ENCODE measurements at regions not wholly inside any gene's neighbourhood (a gene's known extent, or its start where the extent isn't known, plus 50 kb on each side); places are given as distances from the start of the nearest gene placed in this dataset.

DNA sequence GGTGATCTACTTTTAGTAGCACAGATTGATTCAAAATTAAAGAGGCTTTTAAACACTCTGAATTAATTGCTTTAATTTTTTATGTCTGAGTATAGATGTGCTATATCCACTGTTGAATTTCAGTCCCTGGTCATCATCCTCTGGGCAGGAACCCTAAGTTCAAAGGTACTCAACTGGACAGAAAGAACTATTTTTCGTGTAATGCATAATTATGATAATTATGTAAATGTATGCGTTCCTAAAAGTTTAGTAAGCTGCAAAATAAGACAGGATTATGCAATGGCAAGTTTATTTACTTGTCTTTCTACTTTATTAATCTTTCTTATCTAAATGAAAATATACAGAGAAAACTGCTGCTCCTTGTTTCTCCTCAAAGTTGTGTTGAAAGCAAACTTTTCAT lies 690.1 kb upstream of the MAN1A1 start:
- TF ChIP-seq, protein P1, sequence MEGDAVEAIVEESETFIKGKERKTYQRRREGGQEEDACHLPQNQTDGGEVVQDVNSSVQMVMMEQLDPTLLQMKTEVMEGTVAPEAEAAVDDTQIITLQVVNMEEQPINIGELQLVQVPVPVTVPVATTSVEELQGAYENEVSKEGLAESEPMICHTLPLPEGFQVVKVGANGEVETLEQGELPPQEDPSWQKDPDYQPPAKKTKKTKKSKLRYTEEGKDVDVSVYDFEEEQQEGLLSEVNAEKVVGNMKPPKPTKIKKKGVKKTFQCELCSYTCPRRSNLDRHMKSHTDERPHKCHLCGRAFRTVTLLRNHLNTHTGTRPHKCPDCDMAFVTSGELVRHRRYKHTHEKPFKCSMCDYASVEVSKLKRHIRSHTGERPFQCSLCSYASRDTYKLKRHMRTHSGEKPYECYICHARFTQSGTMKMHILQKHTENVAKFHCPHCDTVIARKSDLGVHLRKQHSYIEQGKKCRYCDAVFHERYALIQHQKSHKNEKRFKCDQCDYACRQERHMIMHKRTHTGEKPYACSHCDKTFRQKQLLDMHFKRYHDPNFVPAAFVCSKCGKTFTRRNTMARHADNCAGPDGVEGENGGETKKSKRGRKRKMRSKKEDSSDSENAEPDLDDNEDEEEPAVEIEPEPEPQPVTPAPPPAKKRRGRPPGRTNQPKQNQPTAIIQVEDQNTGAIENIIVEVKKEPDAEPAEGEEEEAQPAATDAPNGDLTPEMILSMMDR (IDR thresholded peaks at IDR 0.05): no peak
- TF ChIP-seq, protein P2, sequence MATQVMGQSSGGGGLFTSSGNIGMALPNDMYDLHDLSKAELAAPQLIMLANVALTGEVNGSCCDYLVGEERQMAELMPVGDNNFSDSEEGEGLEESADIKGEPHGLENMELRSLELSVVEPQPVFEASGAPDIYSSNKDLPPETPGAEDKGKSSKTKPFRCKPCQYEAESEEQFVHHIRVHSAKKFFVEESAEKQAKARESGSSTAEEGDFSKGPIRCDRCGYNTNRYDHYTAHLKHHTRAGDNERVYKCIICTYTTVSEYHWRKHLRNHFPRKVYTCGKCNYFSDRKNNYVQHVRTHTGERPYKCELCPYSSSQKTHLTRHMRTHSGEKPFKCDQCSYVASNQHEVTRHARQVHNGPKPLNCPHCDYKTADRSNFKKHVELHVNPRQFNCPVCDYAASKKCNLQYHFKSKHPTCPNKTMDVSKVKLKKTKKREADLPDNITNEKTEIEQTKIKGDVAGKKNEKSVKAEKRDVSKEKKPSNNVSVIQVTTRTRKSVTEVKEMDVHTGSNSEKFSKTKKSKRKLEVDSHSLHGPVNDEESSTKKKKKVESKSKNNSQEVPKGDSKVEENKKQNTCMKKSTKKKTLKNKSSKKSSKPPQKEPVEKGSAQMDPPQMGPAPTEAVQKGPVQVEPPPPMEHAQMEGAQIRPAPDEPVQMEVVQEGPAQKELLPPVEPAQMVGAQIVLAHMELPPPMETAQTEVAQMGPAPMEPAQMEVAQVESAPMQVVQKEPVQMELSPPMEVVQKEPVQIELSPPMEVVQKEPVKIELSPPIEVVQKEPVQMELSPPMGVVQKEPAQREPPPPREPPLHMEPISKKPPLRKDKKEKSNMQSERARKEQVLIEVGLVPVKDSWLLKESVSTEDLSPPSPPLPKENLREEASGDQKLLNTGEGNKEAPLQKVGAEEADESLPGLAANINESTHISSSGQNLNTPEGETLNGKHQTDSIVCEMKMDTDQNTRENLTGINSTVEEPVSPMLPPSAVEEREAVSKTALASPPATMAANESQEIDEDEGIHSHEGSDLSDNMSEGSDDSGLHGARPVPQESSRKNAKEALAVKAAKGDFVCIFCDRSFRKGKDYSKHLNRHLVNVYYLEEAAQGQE (IDR thresholded peaks at IDR 0.05; ENCODE audit: insufficient read depth in 1 of 2, low read depth in 2 of 2, low read length in 1 of 2): no peak
- no peak for TF ChIP-seq POLR2AphosphoS5 (IDR thresholded peaks at IDR 0.05; ENCODE audit: low read depth, low read length)
- no peak for TF ChIP-seq SIN3A (IDR thresholded peaks at IDR 0.05; ENCODE audit: borderline replicate concordance, insufficient read depth, low read depth, low read length)
- TF ChIP-seq TCF7L2 (IDR thresholded peaks at IDR 0.05; ENCODE audit: low read depth, low read length): no peak
